ENCODE measurements at regions not wholly inside any gene's neighbourhood (a gene's known extent, or its start where the extent isn't known, plus 50 kb on each side); places are given as distances from the start of the nearest gene placed in this dataset.
"Not testable (repeated sequence)": the region's sequence is repeated elsewhere in the genome, so short reads cannot be mapped to it uniquely, and the experiment has no call there.

DNA sequence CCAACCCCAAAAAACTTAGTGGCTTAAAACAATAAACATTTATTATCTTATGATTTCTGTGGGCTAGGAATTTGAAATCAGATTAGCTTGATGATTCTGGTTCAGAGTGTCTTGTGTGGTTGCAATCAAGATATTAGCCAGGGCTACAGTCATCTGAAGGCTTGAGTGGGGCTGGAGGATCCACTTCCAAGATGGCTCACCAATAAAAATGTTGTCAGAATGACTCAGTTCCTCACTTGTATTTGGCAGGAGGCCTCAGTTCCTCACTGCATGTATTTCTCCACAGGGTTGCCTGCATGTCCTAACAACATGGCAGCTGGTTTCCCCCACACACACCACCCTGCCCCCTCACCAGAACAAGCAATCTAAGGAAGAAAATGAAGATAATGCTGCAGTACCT lies 98.2 kb upstream of the NIPBL start:
- DNase-seq (ENCODE audit: low read depth in 3 of 3, low spot score in 1 of 3), result no peak

DNA sequence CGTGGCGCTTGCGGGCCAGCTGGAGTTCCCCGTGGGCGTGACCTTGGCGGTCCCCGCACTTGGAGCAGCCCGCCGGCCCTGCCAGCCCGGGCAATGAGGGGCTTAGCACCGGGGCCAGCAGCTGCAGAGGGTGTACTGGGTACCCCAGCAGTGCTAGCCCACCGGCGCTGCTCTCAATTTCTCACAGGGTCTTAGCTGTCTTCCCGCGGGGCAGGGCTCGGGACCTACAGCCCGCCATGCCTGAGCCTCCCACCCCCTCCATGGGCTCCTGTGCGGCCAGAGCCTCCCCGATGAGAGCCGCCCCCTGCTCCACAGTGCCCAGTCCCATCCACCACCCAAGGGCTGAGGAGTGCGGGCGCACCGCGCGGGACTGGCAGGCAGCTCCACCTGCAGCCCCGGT lies 94.0 kb upstream of the NIPBL start:
- not testable (repeated sequence) for DNase-seq (ENCODE audit: low read depth in 3 of 3, low spot score in 1 of 3)

DNA sequence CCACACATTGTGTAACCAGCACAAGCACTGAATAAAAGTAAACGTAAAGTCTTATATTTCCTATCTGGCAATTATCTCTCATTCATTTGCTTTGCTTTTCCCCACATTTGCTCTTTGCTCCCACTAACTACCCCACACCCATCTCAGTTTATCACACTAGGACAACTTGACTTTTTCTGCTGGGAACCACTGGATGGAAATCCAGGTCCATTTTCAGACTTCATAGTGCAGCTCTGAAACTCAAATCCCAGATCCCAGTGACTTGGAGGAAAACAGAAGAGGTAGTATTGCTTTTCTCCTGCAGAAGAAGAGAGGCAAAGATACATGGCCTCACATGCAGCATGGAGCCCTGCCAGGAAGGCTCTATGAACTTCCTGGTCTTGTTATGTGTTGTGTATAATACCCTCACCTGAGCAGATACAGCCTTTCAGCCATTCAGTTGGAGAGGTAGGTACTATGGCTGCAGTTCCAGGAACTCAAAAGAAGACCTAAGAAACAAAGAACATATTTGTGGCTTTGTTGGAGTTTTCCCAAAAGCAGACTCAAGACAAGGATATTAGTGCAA lies 90.0 kb upstream of the NIPBL start:
- DNase-seq (ENCODE audit: low read depth in 3 of 3, low spot score in 1 of 3), result no peak

DNA sequence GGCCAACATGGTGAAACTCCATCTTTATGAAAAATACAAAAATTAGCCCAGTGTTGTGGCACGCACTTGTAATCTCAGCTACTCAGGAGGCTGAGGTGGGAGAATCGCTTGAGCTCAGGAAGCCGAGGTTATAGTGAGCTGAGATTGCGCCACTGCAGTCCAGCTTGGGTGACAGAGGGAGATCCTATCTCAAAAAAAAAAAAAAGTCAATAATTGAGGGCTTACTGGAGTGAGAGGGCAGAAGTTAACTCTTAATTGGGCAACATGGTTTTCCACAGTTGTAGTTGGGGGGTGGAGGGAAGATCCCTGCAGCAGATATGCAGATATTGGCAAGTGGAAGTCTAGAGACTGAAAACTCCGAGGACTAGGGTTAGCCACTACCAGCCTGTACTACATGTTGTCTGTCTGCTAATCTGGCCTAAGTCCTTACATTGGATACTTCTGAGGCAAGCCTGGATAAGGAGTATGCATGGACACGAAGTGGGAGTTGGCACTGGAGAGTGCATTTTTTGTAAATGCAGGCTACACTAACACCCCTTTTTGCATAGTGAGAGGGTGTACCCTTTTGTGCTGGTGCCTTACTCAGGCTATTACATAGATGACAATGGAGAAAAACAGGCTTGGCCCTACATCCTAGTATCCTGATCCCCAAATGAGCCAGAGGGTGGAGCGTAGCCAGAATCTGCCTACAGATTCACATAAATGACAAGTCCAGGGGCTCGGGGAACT lies 89.0 kb upstream of the NIPBL start:
- no peak for DNase-seq (ENCODE audit: low read depth in 3 of 3, low spot score in 1 of 3)

DNA sequence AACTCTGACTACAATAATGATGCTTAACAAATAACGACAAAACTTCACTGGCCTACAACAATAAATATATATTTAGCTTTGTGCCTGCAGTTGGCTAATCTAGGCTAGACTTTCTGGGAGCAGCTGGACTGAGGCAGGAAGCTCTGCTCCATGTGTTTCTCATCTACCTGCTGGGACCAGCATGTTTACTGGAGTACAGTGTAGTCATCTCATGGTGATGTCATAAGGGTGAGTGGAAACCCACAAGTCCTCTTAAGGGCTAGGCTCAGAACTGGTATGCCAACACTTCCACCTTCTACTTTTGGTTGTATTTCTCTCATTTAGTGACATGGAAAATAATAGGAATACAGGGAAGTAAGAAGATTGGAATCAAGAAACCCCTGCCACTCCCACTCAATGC lies 85.7 kb upstream of the NIPBL start:
- DNase-seq (ENCODE audit: low read depth in 3 of 3, low spot score in 1 of 3), result no peak

DNA sequence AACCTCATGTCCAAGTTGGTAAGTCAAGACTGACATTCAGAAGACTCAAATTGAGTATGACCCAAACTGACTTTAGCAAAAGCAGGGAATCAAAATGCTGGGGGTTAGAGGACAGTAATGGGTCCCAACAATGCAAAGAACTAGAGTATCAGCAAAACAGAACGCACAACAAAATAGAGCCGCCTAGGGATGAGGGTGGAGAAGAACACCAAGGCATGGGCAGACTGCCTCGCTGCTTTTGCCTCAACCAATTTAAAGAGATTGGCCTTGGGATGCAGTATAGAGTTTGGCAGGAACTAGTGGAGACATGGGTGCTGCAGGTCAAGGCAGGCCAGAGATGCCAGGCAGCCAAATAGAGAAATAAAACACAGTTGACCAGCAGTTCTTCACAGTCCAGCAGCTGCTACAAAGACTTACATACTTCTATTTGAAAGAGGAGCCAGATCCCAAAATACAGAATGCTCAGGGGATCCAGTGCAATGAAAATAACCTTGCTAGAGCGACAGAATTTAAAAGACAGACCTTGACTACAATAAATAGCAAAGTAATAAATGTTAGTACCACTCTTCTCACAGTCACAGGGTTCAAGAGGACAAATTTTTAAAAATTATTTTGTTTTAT lies 83.9 kb upstream of the NIPBL start:
- no peak for DNase-seq (ENCODE audit: low read depth in 3 of 3, low spot score in 1 of 3)

DNA sequence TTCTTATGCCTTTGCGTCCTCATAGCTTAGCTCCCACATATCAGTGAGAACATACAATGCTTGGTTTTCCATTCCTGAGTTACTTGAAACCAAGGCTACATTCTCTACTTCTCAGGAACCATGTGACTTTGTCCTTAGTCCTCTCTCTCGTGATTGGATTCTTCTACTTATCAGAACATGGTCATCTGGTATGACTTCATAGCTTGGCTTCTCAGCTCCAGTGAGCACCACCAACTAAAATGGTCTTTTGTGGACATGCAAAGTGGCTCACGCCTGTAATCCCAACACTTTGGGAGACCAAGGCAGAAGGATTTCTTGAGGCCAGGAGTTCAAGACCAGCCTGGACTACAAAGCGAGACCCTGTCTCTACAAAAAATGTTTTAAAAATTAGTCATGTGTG lies 81.2 kb upstream of the NIPBL start:
- DNase-seq (ENCODE audit: low read depth in 3 of 3, low spot score in 1 of 3), result no peak

DNA sequence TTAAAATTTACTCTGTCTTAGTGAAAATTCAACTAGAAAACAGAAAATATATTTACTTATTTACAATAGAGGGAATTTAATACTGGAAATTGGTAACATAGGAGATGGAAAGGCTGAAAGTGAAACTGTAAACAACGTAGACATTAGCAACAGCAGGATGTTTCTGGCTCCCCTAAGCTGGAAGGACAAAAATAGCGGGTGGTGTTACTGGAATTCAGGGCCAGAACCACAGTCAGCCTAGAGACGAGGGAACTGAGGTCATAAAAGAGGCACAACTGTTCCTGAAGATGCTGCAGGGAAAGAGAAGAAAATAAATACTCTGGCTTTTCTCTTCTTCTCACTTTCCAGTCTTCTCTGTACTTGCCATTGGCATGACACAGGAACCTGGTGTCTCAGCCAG lies 80.4 kb upstream of the NIPBL start:
- DNase-seq (ENCODE audit: low read depth in 3 of 3, low spot score in 1 of 3), result no peak

DNA sequence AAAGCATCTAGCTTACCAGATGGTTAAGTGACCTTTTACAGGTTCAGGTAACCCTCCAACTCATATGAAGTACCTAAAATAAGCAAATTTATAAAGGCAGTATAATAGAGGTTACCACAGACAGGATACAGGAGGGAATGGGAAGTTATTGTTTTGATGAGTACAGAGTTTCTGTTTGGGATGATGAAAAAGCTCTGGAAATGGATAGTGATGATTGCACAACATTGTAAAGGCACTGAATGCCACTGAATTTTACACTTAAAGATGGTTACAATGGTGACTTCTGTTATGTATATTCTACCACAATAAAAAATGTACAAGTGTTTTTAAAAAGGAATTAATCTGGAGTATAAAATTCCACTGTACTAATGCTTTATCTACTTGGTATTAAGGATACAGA lies 75.0 kb upstream of the NIPBL start:
- no peak for DNase-seq (ENCODE audit: low read depth in 3 of 3, low spot score in 1 of 3)

DNA sequence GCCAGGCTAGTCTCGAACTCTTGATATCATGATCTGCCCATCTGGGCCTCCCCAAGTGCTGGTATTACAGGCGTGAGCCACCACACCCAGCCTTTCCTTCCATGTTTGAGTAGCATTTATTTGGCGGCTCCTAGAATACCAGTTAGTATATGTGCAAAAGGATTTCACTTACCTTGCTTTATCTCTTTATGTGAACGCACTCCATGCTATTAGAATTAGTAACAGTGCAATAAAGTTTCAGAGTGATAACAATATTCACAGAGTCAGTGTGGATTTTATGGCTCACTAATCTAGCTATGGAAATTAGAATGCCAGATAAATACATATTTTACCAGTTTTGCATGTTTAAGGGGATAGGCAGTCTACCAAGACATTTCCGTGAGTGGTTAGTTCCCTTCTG lies 74.4 kb upstream of the NIPBL start:
- no peak for DNase-seq (ENCODE audit: low read depth in 3 of 3, low spot score in 1 of 3)

DNA sequence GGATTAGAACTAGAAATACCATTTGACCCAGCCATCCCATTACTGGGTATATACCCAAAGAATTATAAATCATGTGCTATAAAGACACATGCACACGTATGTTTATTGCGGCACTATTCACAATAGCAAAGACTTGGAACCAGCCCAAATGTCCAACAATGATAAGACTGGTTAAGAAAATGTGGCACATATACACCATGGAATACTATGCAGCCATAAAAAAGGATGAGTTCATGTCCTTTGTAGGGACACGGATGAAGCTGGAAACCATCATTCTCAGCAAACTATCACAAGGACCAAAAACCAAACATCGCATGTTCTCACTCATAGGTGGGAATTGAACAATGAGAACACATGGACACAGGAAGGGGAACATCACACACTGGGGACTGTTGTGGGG lies 63.3 kb upstream of the NIPBL start:
- not testable (repeated sequence) for DNase-seq (ENCODE audit: low read depth in 3 of 3, low spot score in 1 of 3)

DNA sequence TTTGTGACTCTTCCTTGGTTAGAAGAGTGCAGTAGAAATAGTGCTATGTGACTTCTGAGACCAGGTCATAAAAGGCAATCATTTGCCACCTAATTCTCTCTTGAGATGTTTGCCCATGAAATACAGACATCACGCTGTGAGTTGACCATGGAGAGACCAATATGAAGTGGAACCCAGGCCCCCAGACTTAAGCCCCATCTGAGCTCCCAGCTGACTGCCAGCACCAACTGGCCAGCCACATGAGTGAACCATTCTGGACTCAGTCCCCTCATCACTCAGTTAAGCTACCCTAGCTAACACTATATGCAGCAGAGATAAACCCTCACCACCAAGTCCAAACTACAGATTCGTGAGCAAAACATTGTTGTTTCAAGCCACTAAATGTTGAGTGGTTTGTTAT lies 60.7 kb upstream of the NIPBL start:
- no peak for DNase-seq (ENCODE audit: low read depth in 3 of 3, low spot score in 1 of 3)

DNA sequence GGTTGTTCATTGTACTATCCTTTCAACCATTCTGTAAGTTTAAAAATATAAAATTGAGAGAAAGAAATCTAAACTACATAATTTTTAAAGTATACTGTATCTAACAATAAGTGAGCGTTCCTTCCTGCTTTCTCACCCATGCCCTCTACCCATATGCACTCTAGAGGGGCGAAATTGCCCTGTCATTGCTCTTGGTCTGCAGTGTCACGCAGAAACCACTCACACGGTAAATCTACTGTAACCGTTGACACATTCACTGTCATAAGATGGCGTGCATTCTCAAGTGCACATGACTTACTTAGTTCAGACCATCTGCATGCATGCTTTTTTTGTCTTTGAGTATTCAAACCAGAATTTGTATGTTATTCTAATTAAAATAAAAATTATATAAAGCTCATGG lies 55.7 kb upstream of the NIPBL start:
- DNase-seq (ENCODE audit: low read depth in 3 of 3, low spot score in 1 of 3), result no peak

DNA sequence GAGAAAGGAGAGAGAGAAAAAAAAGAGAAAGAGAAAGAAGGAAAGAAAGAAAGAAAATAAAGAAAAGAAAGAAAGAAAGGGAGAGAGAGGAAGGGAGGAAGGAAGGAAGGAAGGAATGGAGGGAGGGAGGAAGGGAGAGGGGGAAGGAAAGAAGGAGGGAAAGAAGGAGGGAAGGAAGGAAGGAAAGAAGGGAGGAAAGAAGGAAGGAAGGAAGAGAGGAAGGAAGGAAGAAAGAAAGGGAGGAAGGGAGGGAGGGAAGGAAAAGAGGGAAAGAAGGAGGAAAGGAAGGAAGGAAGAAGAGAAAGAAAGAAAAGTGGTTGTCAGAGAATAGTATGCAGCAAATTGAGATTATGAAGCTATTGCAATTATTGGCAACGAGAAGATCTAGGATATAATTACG lies 49.9 kb upstream of the NIPBL start:
- no peak for DNase-seq (ENCODE audit: low read depth in 3 of 3, low spot score in 1 of 3)
